Fibroblast of the aortic adventitia (primary cell): ENCODE measurements at regions not wholly inside any gene's neighbourhood (a gene's known extent, or its start where the extent isn't known, plus 50 kb on each side); places are given as distances from the start of the nearest gene placed in this dataset.

Source experiments
- DNase-seq: peaks from one replicate; pipeline ENCODE4 v3.0.0-alpha.2; 2010; ENCODE audit warnings: low read depth
- H3K4me3 ChIP-seq: 2 replicates; pipeline ENCODE4 v1.5.1; 2011; ENCODE audit warnings: low read depth, mild to moderate bottlenecking, control low read depth, low read length, moderate library complexity
- TF ChIP-seq, protein P1 (sequence below): IDR thresholded peaks from 2 replicates; pipeline ENCODE4 v1.5.1; 2011; ENCODE audit warnings: mild to moderate bottlenecking, low read length, control low read depth, inconsistent platforms; ENCODE audit not compliant: insufficient read depth

DNA sequence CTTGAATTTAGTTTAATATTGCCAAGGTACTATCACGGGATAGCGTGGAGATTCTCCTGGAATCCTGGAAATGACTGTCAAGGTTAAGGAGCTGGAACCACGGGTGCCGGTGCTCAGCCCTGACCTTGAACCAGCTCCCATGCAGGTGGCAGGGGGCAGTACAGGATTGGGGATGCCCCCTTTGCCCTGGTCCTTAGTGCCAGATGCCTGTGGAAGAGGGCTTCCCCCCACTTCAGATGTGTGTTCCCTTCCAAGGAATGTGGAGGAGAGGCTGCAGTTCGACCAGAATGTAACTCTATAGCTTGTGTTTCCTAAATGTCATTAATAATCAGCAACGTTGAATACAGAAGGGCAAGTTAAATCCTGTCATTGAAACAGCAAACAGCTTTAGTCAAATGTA lies 258.9 kb downstream of the VRK1 start:
- TF ChIP-seq, protein P1, sequence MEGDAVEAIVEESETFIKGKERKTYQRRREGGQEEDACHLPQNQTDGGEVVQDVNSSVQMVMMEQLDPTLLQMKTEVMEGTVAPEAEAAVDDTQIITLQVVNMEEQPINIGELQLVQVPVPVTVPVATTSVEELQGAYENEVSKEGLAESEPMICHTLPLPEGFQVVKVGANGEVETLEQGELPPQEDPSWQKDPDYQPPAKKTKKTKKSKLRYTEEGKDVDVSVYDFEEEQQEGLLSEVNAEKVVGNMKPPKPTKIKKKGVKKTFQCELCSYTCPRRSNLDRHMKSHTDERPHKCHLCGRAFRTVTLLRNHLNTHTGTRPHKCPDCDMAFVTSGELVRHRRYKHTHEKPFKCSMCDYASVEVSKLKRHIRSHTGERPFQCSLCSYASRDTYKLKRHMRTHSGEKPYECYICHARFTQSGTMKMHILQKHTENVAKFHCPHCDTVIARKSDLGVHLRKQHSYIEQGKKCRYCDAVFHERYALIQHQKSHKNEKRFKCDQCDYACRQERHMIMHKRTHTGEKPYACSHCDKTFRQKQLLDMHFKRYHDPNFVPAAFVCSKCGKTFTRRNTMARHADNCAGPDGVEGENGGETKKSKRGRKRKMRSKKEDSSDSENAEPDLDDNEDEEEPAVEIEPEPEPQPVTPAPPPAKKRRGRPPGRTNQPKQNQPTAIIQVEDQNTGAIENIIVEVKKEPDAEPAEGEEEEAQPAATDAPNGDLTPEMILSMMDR, result no peak
- DNase-seq, result no peak
- no peak overlapping the region for H3K4me3 ChIP-seq

DNA sequence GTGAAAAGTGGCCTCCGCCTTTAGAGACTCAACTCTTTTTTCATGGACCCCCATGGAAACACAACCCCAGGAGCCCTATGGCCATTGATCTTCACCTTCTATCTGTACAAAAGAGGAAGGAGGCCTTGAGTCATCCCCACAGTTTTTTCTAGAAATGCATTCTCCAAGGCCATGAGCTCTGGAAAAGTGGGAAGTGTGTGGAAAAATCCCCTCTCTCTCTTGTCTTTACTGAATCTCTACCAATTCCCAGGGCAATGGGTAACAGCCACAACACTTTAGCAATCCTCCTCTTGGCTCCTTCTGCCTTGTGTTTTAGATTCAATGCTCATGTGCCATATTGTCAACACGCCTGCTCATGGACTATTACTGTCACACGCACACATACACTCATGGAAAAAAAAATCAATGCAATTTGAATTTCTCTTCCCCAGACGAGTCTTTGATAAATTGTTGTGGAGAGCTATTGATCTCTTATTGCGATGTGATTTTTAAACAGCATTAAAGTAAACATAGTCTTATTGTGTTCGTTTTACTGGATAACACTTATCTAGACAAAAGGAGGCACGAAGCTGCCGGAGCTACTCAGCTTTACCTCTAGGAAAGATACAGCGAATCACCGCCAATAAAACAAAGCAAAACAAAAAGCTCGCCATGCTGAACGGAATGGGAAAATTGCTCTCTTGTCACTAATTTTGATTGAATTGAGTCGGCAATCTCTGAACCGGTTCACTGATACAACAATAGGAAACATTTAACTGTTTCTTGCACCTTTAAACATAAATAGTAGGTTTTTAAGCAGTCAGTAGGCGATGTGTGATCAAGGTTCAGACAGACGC lies 260.3 kb downstream of the VRK1 start:
- TF ChIP-seq, protein P1, result no peak
- no peak overlapping the region for H3K4me3 ChIP-seq
- no peak for DNase-seq

DNA sequence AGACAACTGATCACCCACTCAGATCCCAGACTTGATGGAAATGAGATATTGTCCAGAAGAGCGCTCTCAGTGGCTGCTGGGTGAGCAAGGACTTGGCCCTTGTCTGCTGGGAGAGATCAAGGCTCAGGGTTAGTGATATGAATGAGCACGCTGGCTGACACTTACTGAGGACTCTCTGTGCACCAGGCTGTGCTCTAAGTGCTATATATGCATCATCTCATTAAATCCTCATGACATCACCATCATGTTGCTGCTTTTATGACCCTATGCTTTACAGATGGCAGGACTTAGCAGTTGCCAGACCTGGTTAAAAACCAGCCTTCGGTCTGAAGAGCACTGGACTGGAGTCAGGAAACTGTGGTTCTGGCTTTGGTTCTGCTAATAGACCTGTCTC lies 260.9 kb downstream of the VRK1 start:
- DNase-seq, result no peak
- no peak overlapping the region for H3K4me3 ChIP-seq
- TF ChIP-seq, protein P1, result no peak

DNA sequence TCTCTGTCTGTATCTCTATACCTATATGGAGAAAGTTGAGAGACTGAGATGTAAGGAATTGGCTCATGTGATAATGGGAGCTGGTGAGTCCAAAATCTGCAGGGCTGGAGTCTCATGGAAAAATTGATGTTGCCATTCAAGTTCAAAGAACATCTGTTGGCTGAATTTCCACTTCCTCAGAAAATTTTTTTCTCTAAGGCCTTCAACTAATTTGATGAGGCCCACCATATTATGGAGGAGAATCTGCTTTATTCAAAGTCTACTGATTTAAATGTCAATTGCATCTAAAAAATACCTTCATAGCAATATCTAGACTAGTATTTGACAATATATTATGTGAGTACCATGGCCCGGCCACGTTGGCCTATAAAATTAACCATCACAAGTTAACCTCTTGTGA lies 261.4 kb downstream of the VRK1 start:
- TF ChIP-seq, protein P1, result no peak
- DNase-seq, result no peak
- no peak overlapping the region for H3K4me3 ChIP-seq

DNA sequence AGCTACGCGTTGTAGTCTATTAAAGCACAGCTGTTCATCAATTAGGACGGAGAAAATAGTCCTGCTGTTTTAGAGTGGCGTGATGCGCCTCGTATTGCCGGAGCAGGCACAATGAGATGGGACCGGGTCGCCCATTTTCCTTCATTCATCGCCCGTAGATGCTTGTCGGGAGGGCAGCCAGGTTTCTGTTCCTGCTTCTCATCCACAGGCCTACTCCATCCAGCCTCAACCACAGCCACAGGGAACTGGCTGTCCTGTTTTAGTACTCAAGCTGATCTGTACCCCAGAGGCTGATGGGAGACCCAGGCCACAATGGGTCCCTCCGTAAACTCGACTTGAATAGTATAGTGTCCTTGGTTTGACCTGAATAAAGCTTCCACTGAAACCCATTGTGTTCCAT lies 264.0 kb downstream of the VRK1 start:
- TF ChIP-seq, protein P1, result no peak
- H3K4me3 ChIP-seq, result no peak overlapping the region

DNA sequence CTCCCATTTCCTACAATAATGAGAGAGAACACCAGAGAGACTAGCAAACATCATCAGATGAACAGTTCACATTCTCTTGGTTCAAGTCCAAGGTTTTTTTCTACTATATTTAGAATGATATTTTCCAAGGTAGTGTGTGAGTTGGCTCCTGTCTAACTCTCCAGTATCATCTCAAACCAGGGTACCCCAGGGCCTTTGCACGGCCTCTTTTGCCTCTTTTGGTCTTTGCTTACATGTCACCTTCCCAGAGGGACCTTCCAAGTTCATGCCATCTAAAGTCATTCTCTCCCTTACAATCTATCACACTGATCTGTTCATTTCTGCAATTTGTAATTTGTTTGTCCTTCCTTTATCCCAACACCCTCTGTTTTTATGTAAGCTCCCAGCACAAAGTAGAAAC lies 264.5 kb downstream of the VRK1 start:
- no peak for DNase-seq
- TF ChIP-seq, protein P1, result no peak
- no peak overlapping the region for H3K4me3 ChIP-seq

More for the DNA sequence above, 264.0 kb downstream of the VRK1 start:
- DNase-seq, result no peak
